ENCODE measurements at regions not wholly inside any gene's neighbourhood (a gene's known extent, or its start where the extent isn't known, plus 50 kb on each side); places are given as distances from the start of the nearest gene placed in this dataset.
"Not testable (repeated sequence)": the region's sequence is repeated elsewhere in the genome, so short reads cannot be mapped to it uniquely, and the experiment has no call there.

DNA sequence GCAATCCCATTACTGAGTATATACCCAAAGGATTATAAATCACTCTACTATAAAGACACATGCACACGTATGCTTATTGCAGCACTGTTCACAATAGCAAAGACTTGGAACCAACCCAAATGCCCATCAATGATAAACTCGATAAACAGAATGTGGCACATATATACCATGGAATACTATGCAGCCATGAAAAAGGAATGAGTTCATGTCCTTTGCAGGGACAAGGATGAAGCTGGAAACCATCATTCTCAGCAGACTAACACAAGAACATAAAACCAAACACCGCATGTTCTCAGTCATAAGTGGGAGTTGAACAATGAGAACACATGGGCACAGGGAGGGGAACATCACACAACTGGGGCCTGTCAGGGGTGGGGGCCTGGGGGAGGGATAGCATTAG lies 532.8 kb upstream of the AMOT start:
- H2AK5ac ChIP-seq (ENCODE audit: low read depth, low read length); H4K91ac ChIP-seq (replicated peaks; ENCODE audit: insufficient read length, low read length); H3K14ac ChIP-seq (ENCODE audit: insufficient read length); H3K9ac ChIP-seq (replicated peaks in 1 of 4; ENCODE audit: extremely low read depth in 1 of 4, low read depth in 3 of 4, low read length in 3 of 4); H3K79me1 ChIP-seq (ENCODE audit: low read depth, low read length); H2BK5ac ChIP-seq (ENCODE audit: low read depth, low read length); H3K36me3 ChIP-seq (ENCODE audit: control insufficient read depth in 2 of 4, insufficient read depth in 4 of 4, low read length in 3 of 4); H3K18ac ChIP-seq (ENCODE audit: extremely low read depth, low read length); H3K79me2 ChIP-seq (ENCODE audit: control insufficient read depth in 1 of 2, insufficient read depth in 2 of 2, low read length in 2 of 2); CTCF ChIA-PET (ENCODE audit: partially characterized antibody); H2BK15ac ChIP-seq (ENCODE audit: low read length); H3K23ac ChIP-seq (ENCODE audit: insufficient read length); H2BK20ac ChIP-seq (ENCODE audit: low read length); H3K4me2 ChIP-seq (ENCODE audit: insufficient read depth in 1 of 2, low read depth in 2 of 2, low read length in 2 of 2); H4K20me1 ChIP-seq (replicated peaks in 1 of 2; ENCODE audit: control insufficient read depth in 1 of 2, insufficient read depth in 2 of 2, low read length in 2 of 2); DNase-seq (ENCODE audit: low read depth in 1 of 2, low spot score in 2 of 2); H3K4me3 ChIP-seq (ENCODE audit: extremely low read depth in 1 of 4, insufficient read depth in 2 of 4, low read depth in 3 of 4, low read length in 4 of 4); H3K56ac ChIP-seq (replicated peaks; ENCODE audit: insufficient read length, low read depth, low read length); H3K4ac ChIP-seq (replicated peaks; ENCODE audit: insufficient read length, low read depth, low read length); H2BK120ac ChIP-seq (replicated peaks; ENCODE audit: low read depth, low read length); H2BK12ac ChIP-seq (ENCODE audit: low read depth, low read length); H3K27ac ChIP-seq (ENCODE audit: low read depth, low read length); H4K5ac ChIP-seq (ENCODE audit: insufficient read length, low read depth, low read length); H3K27me3 ChIP-seq (replicated peaks in 1 of 4; ENCODE audit: control insufficient read depth in 3 of 4, extremely low read depth in 1 of 4, insufficient read depth in 3 of 4, low read length in 3 of 4); POLR2A ChIA-PET (ENCODE audit: partially characterized antibody); H2AFZ ChIP-seq (ENCODE audit: low read length); FAIRE-seq; H3K4me1 ChIP-seq (replicated peaks in 1 of 4; ENCODE audit: control insufficient read depth in 3 of 4, insufficient read depth in 4 of 4, low read length in 3 of 4); H3K23me2 ChIP-seq (ENCODE audit: low read depth, low read length); H3K9me3 ChIP-seq (ENCODE audit: insufficient read depth in 2 of 2, low read depth in 1 of 2, low read length in 1 of 2); H4K8ac ChIP-seq (ENCODE audit: extremely low read depth, insufficient read depth, low read length): not testable (repeated sequence)
- 50% methylated on average over 2 of the region's 3 CpGs; no CpG with 5 or more reads in 1 of the 2 experiments for WGBS, 2 experiments (ENCODE audit: extremely low coverage in 1 of 2, insufficient coverage in 1 of 2, insufficient read length in 1 of 2, insufficient replicate concordance in 2 of 2, low coverage in 1 of 2, low lambda C conversion rate in 2 of 2, missing lambda C conversion rate in 1 of 2)
